GM12892 (cell line): ENCODE measurements at regions not wholly inside any gene's neighbourhood (a gene's known extent, or its start where the extent isn't known, plus 50 kb on each side); places are given as distances from the start of the nearest gene placed in this dataset.
"Not testable (repeated sequence)": the region's sequence is repeated elsewhere in the genome, so short reads cannot be mapped to it uniquely, and the experiment has no call there.

Experiments
- DNase-seq: peaks from one replicate; pipeline ENCODE4 v3.0.0; 2011; ENCODE audit not compliant: insufficient read length
- FAIRE-seq: peaks from 2 replicates; lab custom pipeline; 2011; peaks lifted over from hg19 to GRCh38; lab: Jason Lieb, UNC
- POLR2A ChIP-seq: IDR thresholded peaks from 2 replicates; pipeline ENCODE4 v1.6.1; 2011; ENCODE audit warnings: low read depth, low read length, control low read depth
- POLR2AphosphoS5 ChIP-seq: IDR thresholded peaks from 2 replicates; pipeline ENCODE4 v1.6.1; 2011; ENCODE audit warnings: low read depth, low read length, control low read depth
- TAF1 ChIP-seq: IDR thresholded peaks from 2 replicates; pipeline ENCODE4 v1.6.1; 2011; ENCODE audit warnings: low read depth, mild to moderate bottlenecking, control low read depth, low read length, borderline replicate concordance

DNA sequence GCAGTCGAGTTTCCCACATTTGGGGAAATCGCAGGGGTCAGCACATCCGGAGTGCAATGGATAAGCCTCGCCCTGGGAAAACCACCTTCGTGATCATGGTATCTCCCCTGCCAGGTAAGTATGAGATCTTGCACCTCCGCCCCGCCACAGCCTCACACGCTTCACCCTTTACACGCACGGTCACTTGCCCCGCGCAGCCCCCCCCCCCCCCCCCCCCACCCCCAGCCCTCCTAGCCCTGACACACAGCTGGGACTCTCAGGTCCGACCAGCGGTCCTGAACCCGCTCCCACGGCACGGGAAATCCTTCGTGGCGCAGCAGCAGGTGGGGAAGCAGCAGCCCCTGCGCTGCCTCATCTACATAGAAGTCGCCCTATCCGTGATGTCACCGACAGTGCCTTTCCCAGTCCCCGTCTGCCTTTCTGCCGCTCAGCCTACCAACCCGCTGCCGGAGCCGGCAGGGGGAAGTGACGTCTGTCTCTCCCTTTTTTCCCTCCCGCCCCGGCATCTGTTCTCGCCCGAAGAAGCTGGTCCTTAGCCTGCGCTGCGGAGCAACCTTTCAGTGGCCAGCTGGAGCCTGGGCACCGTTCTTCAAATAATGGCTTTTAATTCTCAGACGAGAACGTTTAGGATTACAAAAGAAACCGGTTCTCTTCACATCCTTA is 242.2 kb downstream of the FAM72C start:
- TF ChIP-seq POLR2A, result 0 out of 2 replicates have a peak, but pooled peaks have one; percentile 15
- peak; percentile 95 for FAIRE-seq
- not testable (repeated sequence) for DNase-seq

- peak; percentile 14 for FAIRE-seq
- TF ChIP-seq POLR2A, result 0 out of 2 replicates have a peak, but pooled peaks have one; percentile 41
- not testable (repeated sequence) for DNase-seq
Measured at GRCh38 chr1:143728802-143729448, 242.9 kb downstream of the FAM72C start.

GRCh38 chr1:143727263-143727662 is 244.5 kb downstream of the FAM72C start:
- FAIRE-seq (no peak), DNase-seq (no peak)
- no peak for TF ChIP-seq TAF1
- no peak for TF ChIP-seq POLR2A
- no peak for TF ChIP-seq POLR2AphosphoS5

DNA sequence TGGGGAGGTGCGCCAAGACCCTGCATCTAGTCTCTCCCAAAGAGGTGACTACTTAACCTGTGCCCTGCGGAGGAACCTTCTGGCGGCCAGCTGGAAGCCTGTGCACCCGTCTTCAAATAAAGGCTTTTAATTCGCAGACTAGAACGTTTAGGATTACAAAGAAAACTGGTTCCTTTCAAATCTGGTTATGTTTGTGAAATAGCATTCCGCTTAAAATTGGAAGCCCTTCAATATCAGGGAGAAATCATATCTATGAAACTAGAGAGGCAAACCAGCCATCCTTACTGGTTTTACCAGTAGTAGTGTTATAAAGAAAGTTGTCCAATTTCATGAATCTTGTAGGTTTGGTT is 250.8 kb downstream of the FAM72C start:
- no peak for TF ChIP-seq POLR2A
- TF ChIP-seq TAF1, result no peak
- no peak for TF ChIP-seq POLR2AphosphoS5
- FAIRE-seq (no peak), DNase-seq (no peak)

DNA sequence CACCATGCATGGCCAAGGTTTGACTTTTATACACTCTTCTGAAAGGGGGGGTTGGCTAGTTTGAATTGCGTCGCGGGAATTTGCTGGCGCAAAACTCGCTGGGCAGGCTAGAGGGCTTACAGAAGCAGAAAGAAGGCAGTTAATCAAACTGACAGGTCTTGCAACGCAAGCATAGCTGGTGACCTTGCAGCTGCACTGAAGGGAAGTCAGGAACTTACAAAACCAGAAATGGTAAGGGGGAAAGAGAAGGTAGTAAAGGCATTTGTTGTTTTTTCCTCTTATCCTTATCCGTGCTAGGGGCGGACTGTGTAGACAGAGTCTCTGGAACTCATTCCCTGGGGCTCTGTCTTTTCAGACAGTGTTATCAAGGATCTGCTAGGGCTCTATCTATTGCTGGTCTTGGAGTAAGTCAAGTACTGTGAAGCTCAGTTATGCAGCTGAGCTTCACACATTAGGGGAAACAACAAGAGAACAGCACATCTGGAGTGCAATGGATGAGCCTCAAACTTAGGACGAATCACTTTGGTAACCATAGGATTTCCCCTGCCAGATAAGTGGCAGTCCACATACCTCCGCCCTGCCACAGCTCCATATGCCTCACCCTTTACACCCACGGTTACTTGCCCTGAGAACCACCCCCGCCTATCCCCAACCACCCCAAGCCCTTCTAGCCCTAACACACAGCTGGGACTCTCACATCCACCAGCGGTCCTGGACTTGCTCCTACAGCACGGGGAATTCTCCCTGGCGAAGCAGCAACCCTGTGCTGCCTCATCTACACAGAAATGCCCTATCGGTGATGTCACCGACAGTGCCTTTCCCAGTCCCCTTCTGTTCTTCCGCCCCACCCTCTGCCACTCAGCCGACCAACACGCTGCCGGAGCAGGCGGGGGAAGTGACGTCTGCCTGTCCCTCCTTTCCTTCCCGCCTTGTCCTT is 251.4 kb downstream of the FAM72C start:
- DNase-seq, result no peak
- no peak for FAIRE-seq
- TF ChIP-seq TAF1 (no peak), POLR2A (no peak), POLR2AphosphoS5 (no peak)

- no peak for TF ChIP-seq TAF1
- no peak for TF ChIP-seq POLR2AphosphoS5
- TF ChIP-seq POLR2A, result no peak
- no peak for DNase-seq
- no peak for FAIRE-seq
Measured at GRCh38 chr1:143718524-143718923, 253.3 kb downstream of the FAM72C start.

GRCh38 chr1:143718021-143718420 is 253.8 kb downstream of the FAM72C start:
- TF ChIP-seq POLR2A, result no peak
- TF ChIP-seq POLR2AphosphoS5, result no peak
- TF ChIP-seq TAF1, result no peak
- FAIRE-seq (no peak), DNase-seq (no peak)

GRCh38 chr1:143717434-143717833 is 254.4 kb downstream of the FAM72C start:
- DNase-seq (no peak), FAIRE-seq (no peak)
- TF ChIP-seq POLR2AphosphoS5 (no peak), POLR2A (no peak), TAF1 (no peak)

DNA sequence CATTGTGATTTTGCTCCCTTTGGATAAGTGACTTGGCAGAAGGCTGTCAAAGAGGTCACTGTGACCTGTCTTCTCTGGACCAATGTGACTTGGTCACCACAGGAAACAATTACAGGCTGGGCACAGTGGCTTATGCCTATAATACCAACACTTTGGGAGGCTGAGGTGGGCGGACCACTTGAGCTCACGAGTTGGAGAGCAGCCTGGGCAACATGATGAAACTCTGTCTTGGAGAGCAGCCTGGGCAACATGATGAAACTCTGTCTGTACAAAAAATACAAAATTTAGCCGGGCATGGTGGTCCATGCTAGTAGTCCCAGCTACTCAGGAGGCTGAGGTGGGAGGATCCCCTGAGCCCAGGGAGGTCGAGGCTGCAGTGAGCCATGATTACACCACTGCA is 256.9 kb downstream of the FAM72C start:
- DNase-seq, FAIRE-seq: not testable (repeated sequence)

DNA sequence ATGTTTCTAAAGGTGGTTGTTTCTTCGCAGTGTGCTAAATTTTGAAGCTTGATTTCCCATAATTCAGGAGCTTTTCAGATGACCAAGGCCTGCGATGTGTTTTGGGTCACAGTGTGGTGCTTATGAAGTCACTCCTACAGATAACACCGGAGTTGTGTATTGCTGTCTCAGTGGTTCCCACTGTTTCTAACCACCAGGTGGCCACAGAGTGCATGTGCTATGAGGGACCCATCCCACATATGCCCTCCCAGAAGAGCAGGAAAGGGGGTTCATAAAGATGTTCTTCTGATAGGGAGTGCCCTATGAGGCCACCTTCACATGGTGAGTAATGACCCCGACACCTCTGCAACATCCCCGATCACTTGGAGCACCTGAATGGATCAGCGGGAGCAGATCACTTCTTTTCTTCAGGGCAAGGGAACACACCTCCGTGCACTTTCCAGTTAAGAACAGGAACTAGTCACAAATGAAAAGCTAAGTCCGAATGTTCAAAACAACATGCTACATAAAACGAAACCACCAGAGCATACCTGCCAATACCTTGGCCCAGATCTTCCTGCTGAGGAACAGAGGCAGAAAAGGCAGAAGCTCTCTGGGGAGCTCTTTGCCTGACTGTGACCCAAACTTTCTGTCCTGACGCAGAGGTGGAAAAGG is 262.1 kb downstream of the FAM72C start:
- peak; percentile 74 for FAIRE-seq
- DNase-seq, result not testable (repeated sequence)

DNA sequence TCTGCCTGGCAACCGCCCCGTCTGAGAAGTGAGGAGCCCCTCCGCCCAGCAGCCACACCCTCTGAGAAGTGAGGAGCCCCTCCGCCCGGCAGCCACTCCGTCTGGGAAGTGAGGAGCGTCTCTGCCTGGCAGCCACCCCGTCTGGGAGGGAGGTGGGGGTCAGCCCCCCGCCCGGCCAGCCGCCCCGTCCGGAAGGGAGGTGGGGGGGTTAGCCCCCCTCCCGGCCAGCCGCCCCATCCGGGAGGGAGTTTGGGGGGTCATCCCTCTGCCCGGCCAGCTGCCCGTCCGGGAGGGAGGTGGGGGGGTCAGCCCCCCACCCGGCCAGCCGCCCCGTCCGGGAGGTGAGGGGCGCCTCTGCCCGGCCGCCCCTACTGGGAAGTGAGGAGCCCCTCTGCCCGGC is 269.0 kb downstream of the FAM72C start:
- not testable (repeated sequence) for FAIRE-seq, DNase-seq

- DNase-seq (no peak), FAIRE-seq (no peak)
- TF ChIP-seq POLR2AphosphoS5 (no peak), TAF1 (no peak), POLR2A (no peak)
Measured at GRCh38 chr1:143699731-143700130, 272.1 kb downstream of the FAM72C start.
